ENCODE measurements at regions not wholly inside any gene's neighbourhood (a gene's known extent, or its start where the extent isn't known, plus 50 kb on each side); places are given as distances from the start of the nearest gene placed in this dataset.
A peak's percentile ranks its signal among the peaks of the same experiment; 100 is the strongest.

GRCh38 chr2:22800412-22800811 is 584.6 kb upstream of the KLHL29 start:
- TF ChIP-seq, protein P1, sequence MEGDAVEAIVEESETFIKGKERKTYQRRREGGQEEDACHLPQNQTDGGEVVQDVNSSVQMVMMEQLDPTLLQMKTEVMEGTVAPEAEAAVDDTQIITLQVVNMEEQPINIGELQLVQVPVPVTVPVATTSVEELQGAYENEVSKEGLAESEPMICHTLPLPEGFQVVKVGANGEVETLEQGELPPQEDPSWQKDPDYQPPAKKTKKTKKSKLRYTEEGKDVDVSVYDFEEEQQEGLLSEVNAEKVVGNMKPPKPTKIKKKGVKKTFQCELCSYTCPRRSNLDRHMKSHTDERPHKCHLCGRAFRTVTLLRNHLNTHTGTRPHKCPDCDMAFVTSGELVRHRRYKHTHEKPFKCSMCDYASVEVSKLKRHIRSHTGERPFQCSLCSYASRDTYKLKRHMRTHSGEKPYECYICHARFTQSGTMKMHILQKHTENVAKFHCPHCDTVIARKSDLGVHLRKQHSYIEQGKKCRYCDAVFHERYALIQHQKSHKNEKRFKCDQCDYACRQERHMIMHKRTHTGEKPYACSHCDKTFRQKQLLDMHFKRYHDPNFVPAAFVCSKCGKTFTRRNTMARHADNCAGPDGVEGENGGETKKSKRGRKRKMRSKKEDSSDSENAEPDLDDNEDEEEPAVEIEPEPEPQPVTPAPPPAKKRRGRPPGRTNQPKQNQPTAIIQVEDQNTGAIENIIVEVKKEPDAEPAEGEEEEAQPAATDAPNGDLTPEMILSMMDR (IDR thresholded peaks at IDR 0.05; ENCODE audit: insufficient read depth, low read length) = no peak
- H3K4me3 ChIP-seq (ENCODE audit: low read depth, low read length) = no peak overlapping the region
- DNase-seq (ENCODE audit: low read depth) = no peak

- TF ChIP-seq, protein P1 (IDR thresholded peaks at IDR 0.05; ENCODE audit: insufficient read depth, low read length) = no peak
- DNase-seq (ENCODE audit: low read depth) = no peak
- H3K4me3 ChIP-seq (ENCODE audit: low read depth, low read length) = no peak overlapping the region
These were observed 583.9 kb upstream of the KLHL29 start for GRCh38 chr2:22801071-22801470.

GRCh38 chr2:22801970-22802369 is 583.0 kb upstream of the KLHL29 start:
- DNase-seq (ENCODE audit: low read depth) = no peak
- no peak overlapping the region for H3K4me3 ChIP-seq (ENCODE audit: low read depth, low read length)
- TF ChIP-seq, protein P1 (IDR thresholded peaks at IDR 0.05; ENCODE audit: insufficient read depth, low read length) = no peak

GRCh38 chr2:22807872-22808271 is 577.1 kb upstream of the KLHL29 start:
- no peak overlapping the region for H3K4me3 ChIP-seq (ENCODE audit: low read depth, low read length)
- TF ChIP-seq, protein P1 (IDR thresholded peaks at IDR 0.05; ENCODE audit: insufficient read depth, low read length) = no peak
- no peak for DNase-seq (ENCODE audit: low read depth)

GRCh38 chr2:22810602-22811001 is 574.4 kb upstream of the KLHL29 start:
- H3K4me3 ChIP-seq (ENCODE audit: low read depth, low read length) = no peak overlapping the region
- TF ChIP-seq, protein P1 (IDR thresholded peaks at IDR 0.05; ENCODE audit: insufficient read depth, low read length) = no peak

DNA sequence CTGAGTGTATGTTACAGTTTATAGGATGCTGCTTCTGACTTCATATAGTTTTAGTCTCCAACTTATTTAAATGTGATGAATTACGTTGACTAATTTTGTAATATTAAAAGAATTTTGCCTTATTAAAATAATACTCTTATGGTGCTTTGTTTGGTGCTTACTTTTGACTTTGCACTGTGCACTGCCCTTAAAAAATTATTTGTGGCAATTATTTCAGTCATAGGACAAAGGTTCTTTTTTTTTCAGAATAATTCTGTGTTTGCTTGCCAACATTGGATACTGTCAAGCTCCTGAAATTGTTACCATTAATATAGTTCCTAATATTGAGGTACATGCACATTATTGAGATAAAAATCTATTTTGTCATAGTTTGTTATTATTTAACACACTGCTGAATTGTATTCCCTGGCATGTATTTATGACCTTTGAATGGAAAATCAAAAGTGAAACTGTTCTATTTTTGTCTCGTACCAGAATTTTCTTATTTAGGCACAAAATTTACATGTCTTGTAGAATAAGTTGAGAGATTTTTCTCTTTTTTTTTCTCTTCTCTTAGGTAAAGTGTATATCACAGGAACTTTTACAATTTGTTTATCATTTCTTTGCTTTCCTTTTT is 572.8 kb upstream of the KLHL29 start:
- H3K4me3 ChIP-seq (ENCODE audit: low read depth, low read length) = no peak overlapping the region
- DNase-seq (ENCODE audit: low read depth) = no peak
- TF ChIP-seq, protein P1 (IDR thresholded peaks at IDR 0.05; ENCODE audit: insufficient read depth, low read length) = no peak

More at GRCh38 chr2:22810602-22811001, 574.4 kb upstream of the KLHL29 start:
- DNase-seq (ENCODE audit: low read depth) = no peak

DNA sequence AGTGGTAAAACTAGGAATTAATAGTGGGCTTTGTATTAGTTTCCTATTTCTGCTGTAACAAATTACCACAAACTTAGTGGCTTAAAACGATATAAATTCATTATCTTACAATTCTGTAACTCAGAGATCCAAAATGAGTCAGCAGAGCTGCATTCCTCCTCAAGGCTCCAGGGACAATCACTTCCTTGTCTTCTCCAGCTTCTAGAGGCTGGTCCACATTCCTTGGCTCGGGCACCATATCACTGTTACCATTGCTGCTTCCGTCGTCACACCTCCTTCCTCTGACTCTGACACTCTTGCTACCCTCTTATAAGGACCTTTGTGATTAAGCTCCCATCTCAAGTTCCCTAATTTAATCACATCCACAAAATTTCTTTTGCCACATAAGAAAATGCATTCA is 567.8 kb upstream of the KLHL29 start:
- no peak overlapping the region for H3K4me3 ChIP-seq (ENCODE audit: low read depth, low read length)
- DNase-seq (ENCODE audit: low read depth) = peak; percentile 22
- TF ChIP-seq, protein P1 (IDR thresholded peaks at IDR 0.05; ENCODE audit: insufficient read depth, low read length) = no peak

All from fibroblast of the aortic adventitia (primary cell).